Smooth muscle cell of the brain vasculature (primary cell): ENCODE measurements at regions not wholly inside any gene's neighbourhood (a gene's known extent, or its start where the extent isn't known, plus 50 kb on each side); places are given as distances from the start of the nearest gene placed in this dataset.

Experiments
- DNase-seq: peaks from one replicate; pipeline ENCODE4 v3.0.0-alpha.2; 2012; ENCODE audit warnings: low read depth, low spot score

DNA sequence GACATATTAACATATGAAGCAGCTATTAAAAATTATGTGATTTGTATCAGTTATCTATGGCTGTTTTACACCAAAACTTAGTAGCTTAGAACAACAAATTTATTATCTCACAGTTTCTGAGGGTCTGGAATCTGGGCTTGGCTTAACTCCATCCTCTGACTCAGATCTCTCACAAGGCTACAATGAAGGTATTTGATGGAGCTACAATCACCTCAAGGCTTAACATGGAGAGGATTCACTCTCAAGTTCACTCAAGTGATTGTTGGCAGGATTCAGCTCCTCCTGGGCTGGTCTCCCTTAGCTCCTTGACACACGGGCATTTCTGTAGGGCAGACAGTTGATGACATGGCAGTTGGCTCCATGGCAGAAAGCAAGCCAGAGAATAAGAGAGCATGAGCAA, 133.0 kb upstream of the SLC14A2 start:
- no peak for DNase-seq

DNA sequence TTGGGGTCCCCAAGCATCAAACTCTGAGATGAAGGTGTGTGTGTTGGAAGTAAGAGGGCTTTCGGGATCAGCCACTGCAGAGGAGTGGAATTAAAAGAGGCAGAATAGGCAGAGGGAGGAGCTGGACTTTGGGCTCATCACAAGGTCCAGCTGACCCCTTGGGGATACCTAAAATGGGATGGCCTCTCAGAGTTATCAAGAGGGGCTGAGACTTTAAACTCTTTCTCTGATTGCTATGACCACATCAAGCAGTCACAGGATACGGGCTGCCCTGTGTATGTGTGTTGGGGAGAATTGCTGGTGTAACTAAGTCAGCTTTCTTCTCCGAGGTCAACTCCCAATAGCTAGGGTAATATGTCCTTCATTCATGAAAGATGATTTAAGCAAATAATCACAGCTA, 127.7 kb upstream of the SLC14A2 start:
- DNase-seq = no peak

DNA sequence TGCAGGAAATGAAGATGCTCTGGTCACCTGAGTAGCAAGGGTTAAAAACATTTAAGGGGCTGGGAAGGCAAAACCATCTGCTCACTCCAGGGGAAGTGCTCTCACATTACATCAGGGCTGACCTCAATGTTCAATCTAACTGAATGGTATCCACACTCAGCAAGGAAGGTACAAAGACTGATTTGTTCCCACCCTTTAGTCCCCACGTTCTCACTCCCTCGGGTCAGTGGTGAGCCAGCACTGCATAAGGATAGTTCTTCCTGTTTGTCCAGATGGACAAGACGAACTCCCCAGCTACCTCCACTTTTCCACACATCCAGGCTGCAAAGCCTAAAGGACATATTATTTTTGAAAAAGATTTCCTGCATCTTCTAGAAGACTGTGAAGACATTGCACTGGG, 126.6 kb upstream of the SLC14A2 start:
- no peak for DNase-seq

DNA sequence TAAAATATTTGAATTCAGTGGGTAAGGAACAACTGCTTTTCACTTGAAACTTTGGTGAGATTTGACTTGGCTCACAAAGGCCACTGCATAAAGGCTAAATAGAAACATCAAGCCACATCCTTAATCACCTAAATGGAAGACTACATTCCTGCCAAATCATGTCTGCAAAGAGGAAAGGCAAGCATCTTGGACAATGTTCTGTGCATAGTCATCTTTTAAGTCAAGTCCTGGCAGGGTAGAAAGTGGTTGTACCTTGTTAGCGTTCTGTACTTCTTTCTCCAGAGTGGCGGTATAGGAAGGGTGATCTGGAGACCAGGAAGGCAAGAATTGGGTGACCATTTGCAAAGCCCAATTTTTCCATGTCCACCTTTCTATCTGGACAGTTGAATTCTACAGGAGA, 121.4 kb upstream of the SLC14A2 start:
- no peak for DNase-seq

DNA sequence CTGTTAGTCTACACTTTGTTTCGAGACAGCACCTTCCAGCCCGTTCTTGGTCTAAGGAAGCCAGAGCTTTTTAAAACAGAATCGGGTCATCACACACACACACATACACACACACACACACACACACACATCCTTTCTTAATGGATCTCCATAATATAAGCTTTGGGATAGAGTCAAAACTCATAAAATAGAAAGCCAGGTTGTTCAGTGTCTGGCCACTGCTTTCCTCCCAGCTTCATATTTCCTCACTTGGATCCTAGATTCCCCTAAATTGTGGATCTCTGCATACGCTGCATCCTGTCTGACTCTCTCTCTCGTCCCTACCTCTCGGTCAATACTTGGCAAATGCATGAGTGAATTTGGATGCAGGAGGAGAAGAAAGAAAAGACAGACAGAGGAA, 120.5 kb upstream of the SLC14A2 start:
- no peak for DNase-seq

DNA sequence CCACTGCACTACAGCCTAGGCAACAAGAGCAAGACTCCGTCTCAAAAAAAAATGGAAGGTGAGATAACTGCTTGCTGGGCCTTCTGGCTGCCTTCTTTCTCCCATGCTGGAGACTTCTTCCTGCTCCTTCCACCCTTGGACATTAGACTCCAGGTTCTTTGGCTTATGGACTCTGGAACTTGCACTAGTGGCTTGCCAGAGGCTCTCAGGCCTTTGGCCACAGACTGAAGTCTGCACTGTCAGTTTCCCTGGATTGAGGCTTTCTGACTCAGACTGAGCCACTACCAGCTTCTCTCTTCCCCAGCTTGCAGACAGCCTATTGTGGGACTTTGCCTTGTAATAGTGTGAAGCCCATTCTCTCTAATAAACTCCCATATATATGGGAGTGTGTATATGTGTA, 118.5 kb upstream of the SLC14A2 start:
- DNase-seq = no peak

DNA sequence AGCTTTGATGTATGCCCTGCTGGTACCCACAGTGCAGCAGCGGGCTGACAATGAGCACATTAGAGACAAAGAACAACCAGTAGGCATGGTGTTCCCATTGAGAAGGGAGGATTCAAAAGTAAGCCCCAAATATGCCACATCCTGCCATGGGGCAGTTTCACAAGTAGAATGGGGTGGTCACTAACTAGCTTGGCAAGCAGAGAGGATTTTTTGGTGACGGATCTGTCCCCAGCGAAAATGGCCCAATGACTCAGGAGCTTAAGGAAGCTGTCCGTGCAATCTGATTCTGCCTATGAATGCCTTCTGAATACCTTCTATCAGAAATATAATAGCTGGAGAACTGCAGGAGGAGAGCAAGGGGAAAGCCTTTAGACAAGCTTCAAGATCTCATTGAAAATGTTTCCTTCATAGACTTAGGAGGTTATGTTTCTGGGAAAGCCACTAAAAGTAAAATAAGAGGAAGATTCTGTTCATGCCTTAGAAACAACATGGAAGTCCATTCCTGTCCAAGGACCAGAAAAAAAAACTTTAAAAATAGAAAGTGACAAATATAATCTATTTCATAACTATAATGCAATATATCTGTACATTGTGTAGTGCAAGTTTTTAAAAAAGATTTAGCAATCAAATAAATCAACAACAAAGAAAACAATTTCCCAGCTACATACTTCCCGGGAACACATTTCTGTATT, 117.5 kb upstream of the SLC14A2 start:
- no peak for DNase-seq

DNA sequence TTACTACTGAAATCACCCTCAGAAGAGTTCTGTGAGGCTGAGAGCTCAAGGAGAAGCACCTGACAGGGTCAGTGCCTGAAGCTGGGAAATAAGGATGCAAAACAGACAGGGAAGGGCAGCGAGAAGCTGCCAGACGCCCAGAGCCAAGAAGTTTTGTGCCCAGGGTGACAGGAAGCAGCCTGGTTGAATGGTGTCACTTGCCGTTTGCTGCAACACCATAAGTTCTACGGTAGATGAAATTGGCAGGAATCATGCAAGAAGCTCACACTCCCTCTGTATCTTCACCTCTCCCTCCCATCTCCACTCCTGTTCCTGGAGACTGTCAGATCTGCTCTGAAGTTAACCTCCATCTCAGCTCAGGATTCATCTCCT, 117.0 kb upstream of the SLC14A2 start:
- no peak for DNase-seq

DNA sequence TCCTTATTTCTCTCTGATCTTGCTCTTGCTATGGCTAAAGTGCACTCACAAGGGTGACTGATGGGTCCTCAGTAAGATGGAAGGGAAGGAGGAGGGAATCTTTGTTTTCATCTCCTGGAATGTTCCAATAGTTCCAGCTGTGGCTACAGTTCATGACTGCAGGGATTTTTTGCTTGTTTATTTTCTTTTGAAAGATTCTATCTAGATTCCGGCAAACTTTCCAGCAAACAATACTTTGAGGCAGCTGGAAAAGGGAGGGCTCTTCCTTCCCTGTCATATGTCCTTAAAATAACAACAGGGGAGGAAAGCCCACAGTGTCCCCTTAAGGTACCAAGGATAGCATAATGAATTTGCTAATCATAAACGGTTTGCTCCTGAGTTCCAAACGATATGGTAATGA, 111.3 kb upstream of the SLC14A2 start:
- DNase-seq = peak; percentile 32

DNA sequence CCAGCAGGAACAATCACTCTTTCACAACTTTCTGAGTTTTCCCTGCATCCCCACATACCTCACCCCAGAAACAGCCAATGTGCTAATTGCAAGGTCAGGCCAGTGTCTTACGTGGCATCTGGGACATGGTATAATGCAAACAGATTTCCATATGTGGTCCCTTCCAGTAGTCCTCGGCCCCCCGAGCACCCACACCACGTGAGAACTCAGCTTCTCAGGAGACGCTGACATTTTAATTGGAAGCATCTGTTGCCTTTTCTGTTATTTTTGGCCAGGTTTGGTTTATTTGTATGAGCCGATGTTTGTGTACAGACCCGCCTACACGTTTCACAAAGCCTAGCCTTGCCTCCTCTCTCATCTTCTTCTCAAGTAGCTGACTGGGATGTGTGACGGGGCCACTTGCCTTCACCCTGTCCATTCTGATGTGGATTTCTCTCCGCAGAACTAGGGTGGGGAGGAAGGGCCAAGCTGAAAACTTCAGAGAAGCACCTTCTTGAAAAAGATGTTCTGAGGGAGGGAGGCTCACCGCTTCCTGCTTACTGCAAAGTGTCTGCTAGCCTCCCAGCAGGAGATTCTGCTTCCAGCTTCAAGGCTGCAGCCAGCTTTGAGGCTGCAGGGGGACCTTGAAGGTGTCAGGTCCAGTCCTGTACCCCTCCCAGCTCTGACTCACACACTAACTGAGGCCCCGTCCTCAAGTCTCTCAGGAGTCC, 109.6 kb upstream of the SLC14A2 start:
- peak; percentile 90 for DNase-seq

DNA sequence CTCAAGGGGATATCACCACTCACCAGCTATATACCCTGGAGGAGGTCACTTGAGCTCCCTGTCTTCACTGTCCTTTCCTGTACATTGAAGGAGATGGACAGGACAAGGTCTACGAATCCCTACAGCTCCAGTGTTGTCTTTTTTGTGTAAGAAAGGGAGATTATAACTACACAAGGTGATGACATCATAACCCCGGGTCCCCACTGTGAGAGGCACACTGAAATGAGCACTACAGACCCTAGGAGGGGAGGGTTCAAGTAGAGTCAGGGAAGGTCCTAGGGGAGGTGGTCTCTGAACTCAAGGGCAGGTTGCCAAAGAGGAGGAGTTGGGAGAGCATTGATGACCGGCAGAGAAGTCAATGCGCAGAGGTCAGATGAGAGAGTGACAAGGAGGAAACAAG, 108.3 kb upstream of the SLC14A2 start:
- no peak for DNase-seq

DNA sequence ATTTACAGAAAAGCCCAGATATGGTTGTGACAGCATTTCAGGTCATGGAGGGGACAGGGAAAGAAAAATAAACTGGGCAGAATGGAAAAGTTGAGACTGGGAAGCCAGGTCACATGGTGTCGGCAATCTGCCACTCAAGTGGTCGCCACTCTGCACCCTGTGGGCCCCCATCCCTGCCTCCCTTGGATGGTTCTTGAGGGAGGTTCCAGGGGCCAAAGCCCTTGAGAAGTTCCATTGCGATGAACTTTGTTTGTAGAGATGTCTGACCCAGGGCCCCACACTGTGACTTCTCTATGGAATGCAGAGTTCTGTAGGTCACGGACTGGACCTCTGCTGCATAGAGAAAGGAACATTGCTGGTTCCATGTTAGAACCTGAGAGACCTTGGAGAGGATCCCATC, 105.7 kb upstream of the SLC14A2 start:
- DNase-seq = no peak

DNA sequence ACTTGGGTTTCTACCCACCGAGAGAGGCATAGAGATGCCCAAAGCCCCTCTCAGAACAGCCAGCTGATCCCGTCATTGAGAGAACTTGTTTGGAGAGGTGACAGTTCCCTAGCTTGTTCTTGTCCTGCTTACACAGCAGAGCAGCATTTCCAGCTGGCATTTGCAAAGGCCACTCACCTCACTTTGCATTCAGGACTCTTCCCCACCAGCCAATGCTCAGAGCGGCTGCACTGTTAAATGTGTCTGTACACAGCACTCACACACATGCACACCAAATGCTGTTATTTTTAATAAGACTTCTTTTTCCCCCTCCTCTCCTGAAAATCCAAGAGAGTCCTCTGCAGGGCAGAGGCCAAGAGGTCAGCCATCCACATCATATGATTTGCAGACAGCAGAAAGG, 104.6 kb upstream of the SLC14A2 start:
- DNase-seq = no peak

DNA sequence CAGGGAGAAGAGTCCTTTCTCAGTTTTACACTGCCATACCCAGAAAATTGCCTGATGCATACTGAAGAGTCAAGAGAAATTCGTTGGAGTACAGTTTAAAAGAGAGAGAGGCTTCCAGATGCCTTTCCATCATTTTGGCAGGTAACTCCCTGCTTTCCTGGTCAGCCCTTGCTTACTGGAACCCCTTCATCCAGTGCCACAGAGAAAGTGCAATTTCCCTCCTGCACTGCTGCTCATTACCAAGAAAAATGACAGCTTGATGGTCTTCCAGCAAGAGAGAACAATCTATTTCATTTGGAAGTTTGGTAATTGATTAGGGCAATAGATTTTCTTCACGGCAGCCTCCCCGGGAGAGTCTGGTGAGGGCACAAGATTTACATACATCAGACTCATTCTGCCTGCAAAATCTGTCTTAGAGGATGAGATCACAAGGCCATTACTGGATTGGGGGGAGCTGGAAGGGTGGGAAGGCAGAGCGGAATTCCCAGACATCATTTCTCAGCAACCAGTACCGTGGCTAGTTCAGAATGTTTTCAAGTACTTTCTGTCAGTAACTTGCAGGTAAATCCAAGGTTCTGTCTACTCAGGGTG, 102.8 kb upstream of the SLC14A2 start:
- no peak for DNase-seq

DNA sequence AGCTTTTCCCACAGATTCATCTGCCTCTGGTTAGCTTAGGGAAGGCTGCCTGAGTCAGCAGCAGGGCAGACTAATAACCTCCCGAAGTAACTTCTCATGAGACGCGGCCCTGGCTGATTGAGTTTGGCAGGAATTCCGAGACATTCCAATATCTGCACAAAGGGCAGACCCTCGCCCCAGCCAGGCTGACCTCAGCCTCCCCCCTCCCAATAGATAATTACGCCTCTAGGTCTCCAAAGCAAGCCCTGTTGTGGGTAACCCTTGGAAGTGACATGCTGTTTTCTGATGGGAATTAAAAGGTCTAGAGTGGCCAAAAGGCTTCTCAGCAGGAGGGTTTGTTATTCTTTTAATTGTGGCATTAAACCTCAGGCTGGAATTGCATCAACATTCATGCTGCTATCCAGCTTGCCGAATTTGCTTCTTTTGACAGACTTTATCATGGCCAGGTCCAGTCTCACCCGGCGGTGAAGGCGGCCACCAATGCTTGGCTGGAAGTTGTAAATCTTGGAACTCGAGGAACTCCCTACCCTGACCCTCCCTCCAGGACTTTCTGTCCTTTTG, 98.0 kb upstream of the SLC14A2 start:
- DNase-seq = peak; percentile 93

DNA sequence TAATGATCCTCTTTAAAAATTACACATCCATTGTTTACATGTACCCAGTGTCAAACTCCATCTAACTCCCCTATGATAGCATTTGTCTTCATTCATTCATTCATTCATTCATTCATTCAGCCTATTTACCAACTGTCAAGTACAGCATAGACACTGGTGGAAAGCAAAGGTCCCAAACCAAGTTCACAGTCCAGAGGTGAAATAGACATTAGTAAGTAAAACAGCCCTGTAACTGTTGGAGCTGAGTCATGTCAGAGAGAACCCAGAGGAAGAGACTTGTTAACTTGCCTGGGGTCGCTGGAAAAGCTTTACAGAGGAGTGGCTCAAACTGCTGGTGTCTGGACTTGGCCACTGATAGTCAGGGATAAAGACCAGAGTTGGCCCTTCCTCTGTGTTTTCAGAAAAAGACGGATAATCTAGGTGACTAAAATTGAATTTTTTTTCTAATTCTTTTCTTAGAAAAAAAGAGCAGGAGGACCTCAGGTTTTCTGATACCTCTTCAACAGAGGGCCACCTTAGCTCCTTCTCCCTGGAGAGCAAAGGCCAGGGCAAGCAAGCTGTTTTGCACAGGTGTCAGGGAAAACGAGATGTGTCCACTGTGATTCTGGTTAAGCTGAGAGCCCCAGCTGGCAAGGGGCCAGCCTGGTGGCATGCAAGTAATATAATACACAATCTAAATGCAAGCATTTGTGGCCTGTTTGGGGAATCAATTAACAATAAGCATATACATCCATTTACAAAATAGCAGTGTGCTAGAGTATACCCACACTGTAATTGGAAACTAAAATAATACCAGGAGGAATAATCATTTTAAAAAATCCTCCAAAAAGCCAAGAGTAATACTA, 96.7 kb upstream of the SLC14A2 start:
- no peak for DNase-seq

DNA sequence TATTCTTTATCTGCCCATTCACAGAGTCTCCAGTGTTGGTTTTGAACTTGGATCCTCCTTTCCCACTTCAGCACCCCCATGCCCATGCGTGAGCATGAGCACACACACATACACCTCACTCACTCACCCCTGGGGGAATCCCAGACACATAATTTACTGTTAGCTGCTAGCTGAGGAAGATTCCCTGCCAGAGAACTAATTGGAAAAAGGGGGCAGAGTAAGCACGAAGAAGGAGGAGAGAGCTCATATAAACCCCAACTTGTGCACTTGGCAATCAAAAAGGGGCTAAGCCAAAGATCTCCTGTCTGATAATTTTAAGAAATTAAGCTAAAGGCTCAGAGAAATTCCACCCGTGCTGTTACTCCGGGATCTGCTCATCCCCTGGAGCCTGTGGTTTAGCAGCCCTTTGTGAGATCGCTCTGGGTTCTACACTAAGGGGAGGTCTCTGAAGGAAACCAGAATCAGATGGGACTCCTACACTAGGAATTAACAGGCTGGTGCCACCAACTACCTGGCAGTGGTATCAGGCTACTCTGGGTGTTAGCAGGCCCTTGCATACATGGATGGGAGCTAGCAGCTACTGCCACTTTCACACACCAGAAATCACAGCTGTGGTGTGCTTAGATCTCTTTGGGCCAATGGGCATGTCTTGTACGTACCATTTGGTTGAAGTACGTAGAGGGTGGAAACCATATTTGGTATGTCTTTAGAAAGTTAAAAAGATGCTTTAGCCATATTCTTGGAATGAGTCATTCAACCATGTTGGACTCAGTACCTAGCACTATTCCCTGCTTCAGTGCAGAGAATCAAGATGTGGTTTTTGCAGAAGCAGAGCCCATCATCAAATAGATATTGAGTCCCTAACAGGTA, 95.6 kb upstream of the SLC14A2 start:
- no peak for DNase-seq

DNA sequence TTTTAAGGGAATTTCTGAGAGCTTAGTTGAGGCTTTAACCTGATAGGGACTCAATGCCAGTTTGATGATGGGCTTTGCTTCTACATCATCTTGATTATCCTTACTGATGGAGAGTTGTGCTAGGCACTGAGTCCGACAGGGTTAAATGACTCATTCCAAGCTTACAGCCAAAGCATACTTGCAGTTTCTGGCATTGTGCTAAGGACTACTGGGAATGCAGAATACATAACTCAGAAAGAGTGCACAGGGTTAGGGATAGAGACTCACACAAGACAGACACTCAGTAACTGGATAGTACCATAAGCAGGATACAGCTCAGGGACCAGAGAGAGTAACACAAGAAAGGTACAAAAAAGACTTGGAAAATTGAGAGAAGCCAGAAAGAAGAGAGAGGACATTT, 94.1 kb upstream of the SLC14A2 start:
- no peak for DNase-seq

DNA sequence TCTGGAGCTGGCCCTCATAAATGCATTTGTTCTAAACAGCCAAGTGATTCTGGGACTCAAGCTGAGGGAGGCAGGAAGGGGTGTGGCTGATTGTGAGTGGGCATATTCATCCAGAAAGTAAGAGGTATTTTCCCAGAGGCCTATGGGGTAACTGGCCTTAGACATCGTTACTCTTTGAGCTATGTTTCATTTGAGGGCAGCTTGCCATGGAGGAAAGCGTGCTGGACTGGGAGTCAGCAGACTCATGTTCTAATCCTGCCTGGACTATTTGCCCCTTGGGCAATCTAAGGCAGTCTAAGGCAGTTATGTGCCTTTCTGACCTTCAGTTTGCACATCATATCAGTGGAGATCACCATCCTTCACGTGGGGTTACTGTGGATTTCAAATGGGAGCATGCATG, 93.5 kb upstream of the SLC14A2 start:
- DNase-seq = no peak

DNA sequence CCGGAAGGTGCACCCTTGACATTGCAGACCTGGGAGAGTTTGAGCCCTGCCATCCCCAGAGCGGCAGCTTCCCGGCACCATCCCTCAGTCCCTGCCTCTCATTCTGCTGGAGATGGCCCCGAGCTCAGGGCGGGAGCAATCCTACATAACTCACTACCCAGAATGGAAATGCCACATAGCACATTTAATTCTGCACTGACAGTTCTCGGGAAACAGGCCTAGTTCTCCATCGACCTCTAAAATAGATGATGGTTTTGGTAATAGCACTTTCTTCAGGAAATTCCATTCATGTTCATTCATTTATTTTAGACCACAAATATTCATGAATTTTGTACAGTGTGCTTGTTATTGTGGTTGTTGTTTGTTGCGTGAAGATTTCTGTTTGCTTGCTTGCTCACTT, 92.9 kb upstream of the SLC14A2 start:
- no peak for DNase-seq

DNA sequence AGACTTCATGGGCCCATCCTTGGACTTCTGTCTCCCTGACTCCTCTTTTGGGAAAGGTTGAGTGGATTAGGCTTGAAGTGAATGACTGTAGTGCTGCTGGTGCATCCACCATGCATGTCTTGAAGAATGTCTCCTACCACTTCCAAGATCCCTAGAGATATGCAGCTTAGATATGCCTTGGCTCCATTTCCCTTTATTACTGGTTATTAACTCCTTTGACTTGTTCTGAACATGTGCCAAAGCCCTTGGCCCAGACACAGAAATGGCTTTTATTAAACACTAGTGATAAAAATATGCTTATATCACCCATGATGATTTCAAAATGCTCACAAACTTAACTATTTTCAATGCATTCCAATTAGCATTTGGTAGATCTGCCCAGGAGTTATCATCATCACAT, 90.0 kb upstream of the SLC14A2 start:
- DNase-seq = no peak
